NAMALWA (cell line): ENCODE measurements at regions not wholly inside any gene's neighbourhood (a gene's known extent, or its start where the extent isn't known, plus 50 kb on each side); places are given as distances from the start of the nearest gene placed in this dataset.
"Not testable (repeated sequence)": the region's sequence is repeated elsewhere in the genome, so short reads cannot be mapped to it uniquely, and the experiment has no call there.

ENCODE experiments used
- DNase-seq: peaks from one replicate; pipeline ENCODE4 v3.0.0-alpha.2; 2015; ENCODE audit warnings: low spot score

DNA sequence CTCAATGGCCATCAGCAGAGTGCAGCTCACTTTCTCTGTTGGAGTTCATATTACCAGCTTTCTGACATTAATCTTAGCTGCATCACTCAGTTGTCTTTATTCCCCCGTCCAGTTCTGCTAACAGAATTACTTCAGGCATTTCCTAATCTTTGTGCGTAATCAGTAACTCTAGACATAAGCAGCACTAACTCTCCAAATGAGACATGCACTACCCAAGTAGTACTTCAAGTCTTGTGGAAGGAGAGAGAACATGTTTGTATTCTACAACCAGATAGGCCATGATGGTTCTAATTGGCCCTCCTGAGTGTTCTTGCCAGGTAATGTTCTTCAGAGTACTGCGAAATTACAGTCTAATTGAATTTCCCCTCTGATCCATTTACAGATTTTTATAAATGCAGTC lies 448.5 kb upstream of the RPS6KA3 start:
- no peak for DNase-seq

- DNase-seq, result no peak
Measured at GRCh38 chrX:20712811-20713210, 446.1 kb upstream of the RPS6KA3 start.

DNA sequence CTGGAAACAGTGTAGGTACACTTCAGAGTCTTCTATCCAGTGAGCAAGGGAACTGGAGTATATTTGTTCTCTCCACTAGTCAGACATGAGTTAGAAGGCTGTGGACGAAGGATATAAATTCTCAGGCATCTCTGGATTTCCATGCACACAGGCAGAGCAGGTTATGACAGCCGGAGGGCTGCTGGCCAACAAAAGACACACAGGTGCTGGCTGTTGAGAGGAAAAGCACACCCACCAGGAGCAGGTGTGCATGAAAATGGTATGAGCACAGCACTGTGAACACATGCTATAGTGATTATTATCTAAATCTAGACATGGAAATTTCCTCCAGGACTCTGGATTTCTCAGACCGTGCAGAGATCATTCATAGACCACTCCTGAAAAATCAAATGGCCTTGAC lies 444.7 kb upstream of the RPS6KA3 start:
- no peak for DNase-seq

- DNase-seq, result no peak
Measured at GRCh38 chrX:20693078-20693477, 426.4 kb upstream of the RPS6KA3 start.

- DNase-seq, result no peak
Measured at GRCh38 chrX:20686256-20686655, 419.5 kb upstream of the RPS6KA3 start.

DNA sequence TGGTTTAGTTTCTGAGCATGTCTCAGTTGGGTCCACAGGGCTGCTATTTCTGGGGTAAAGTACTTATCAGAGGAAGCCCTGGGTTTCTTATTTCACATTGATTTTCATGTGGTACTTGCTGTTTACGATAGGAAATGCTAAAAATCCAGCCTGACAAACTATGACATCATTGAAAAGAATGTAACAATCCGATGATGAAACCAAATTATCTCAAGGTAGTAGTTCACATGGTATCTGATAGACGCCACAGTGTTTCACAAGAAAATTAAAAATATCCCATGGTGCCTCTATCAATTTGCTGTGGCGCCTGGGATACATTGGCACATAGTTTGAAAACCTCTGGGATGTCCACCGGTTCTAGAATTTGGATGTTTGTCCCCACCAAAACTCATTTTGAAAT lies 418.9 kb upstream of the RPS6KA3 start:
- DNase-seq, result no peak

- no peak for DNase-seq
Measured at GRCh38 chrX:20681683-20682082, 415.0 kb upstream of the RPS6KA3 start.

- DNase-seq, result peak; percentile 2
Measured at GRCh38 chrX:20680998-20681397, 414.3 kb upstream of the RPS6KA3 start.

GRCh38 chrX:20672476-20672875 lies 405.8 kb upstream of the RPS6KA3 start:
- no peak for DNase-seq

DNA sequence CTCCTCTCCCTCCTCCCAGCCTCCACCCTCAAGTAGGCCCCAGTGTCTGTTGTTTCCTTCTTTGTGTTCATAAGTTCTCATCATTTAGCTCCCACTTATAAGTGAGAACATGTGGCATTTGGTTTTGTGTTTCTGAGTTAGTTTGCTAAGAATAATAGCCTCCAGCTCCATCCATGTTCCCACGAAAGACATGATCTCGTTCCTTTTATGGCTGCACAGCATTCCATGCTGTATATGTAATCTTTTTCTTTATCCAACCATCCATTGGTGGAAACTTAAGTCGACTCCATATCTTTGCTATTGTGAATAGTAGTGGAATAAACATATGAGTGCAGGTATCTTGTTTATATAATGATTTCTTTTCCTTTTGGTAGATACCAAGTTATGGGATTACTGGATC lies 405.0 kb upstream of the RPS6KA3 start:
- DNase-seq, result not testable (repeated sequence)

DNA sequence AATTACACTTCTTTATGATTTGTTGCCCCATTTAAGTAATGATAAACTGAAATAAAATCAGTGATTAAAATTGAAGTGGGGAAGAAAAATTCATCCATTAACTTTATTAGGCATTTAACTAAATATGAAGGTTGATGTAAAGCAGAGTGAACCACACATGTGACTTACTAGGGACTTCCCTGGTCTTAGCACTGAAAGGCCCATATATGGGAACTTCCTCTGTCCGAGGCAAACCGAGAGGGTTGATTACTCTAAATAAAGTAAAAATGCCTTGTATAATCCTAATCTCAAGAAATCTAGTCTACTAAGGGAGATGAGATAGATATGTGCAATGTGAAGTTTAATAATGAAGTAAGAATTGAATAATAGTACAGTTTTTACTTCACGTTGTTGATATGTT lies 403.9 kb upstream of the RPS6KA3 start:
- no peak for DNase-seq

GRCh38 chrX:20668550-20668949 lies 401.8 kb upstream of the RPS6KA3 start:
- no peak for DNase-seq

GRCh38 chrX:20666331-20666730 lies 399.6 kb upstream of the RPS6KA3 start:
- DNase-seq, result no peak

DNA sequence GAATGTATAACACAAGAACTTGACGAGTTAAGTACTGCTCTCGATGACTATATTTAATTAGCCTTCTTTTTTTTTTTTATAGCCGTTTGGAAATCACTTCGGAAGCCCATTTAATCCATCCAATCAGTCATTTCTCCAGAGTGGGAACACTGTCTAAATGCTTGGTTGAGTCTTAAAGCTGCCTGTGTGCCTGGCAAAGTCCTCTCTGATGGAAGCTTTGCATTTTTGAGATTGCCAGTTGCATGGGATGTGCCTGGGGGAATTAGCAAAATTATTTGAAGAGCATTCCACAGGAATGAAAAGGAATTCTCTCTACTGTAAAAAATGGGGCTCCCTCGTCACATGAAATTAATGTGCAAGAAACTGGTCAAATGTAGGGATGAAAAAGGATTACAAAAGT lies 398.8 kb upstream of the RPS6KA3 start:
- DNase-seq, result no peak

DNA sequence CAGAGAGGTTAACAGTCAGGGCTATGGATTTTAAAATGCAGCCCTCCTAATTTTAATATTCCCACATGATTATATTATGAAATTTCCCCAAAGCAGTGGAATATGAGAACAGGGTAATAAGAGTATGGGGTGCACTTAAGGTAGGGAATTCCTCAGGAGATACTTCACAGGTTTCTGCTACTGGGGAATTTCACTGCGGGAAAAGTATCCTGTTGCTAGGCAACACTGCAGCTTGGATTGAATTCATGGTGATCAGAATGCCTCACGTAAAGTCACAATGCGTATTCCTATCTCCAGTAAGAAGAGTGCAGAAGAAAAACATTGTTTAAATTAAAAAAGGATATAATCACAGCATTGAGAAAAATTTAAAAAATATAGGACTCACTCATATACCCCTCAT lies 398.1 kb upstream of the RPS6KA3 start:
- no peak for DNase-seq

GRCh38 chrX:20664131-20664530 lies 397.4 kb upstream of the RPS6KA3 start:
- DNase-seq, result no peak

DNA sequence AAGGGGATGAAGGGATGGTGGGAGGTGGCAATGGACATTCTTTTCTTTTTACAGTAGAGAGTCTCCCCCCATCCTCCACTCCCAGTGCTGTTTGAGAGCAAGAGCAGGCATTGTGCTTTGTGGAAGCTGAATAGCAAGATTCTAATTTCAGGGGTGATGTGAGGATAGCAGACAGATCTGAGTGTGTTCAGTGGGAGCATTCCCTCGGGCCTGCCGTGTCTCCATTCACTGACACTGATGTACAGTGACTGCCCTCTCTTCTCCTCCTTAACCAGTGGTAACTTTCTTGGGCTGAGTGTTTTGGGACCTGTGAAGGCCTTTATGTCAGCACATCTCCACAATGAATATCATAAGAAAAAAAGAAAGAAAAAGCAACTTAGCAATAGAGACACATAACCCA lies 396.6 kb upstream of the RPS6KA3 start:
- no peak for DNase-seq

- no peak for DNase-seq
Measured at GRCh38 chrX:20656721-20657120, 390.0 kb upstream of the RPS6KA3 start.

GRCh38 chrX:20654596-20655106 lies 387.9 kb upstream of the RPS6KA3 start:
- no peak for DNase-seq

DNA sequence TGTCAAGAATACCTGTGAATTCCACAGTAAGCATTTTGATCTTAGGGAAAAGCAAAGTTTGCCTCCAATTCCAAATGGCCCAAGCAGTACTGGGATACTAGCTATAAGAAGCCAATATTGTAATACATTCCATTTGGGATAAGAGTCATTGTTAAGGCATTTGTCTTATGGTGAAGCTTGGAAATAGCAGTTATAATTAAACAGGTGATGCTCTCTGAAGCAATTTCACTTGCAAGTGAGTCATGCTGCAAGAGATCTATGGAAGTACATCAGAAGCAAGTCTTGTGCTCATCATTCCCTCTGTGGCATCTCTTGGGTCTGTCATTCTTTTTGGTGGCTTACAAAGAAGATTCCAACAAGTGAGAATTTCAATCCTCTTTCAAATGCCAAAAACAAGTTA lies 386.4 kb upstream of the RPS6KA3 start:
- no peak for DNase-seq

DNA sequence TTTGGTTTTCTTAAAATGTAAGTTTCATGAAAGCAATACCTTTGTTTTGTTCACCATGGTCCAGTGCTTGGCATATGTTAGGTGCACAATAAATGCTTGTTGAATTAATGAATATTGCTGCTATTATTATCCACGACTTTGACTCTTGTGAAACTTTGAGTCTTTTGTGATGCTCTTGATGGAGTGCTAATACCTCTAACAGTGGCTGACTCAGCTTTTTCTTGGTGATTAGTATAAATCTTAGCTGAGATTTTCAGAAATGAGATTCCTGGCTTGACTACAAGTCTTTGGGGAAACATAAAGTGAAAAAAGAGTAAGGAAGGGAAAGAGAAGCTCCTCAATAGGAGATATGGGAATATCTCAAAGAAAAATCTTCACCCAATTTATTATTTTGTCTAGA lies 375.2 kb upstream of the RPS6KA3 start:
- no peak for DNase-seq

GRCh38 chrX:20639115-20639514 lies 372.4 kb upstream of the RPS6KA3 start:
- DNase-seq, result no peak

GRCh38 chrX:20637351-20637750 lies 370.6 kb upstream of the RPS6KA3 start:
- DNase-seq, result no peak

DNA sequence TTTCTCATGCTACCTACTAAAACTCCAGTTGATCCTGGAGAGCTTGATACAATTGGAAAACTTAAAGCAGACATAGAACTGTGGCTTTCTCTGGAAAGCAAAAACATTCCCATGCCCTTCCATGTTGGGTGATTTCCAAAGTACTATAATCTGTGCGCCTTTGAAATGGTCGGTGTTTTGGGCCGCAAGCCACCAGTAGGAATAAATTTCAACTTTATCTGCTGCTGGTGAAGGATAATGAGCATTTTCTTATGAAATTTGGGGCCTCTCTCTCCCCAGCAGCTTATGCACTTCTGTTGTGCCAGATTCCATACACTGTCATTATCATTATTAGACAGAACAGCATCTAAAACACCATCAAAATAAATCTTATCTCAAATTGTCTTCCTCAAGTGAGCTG lies 366.7 kb upstream of the RPS6KA3 start:
- no peak for DNase-seq

- no peak for DNase-seq
Measured at GRCh38 chrX:20623448-20623847, 356.7 kb upstream of the RPS6KA3 start.
